Coronary artery (tissue), 2 donors: ENCODE measurements at regions not wholly inside any gene's neighbourhood (a gene's known extent, or its start where the extent isn't known, plus 50 kb on each side); places are given as distances from the start of the nearest gene placed in this dataset.
"Not testable (repeated sequence)": the region's sequence is repeated elsewhere in the genome, so short reads cannot be mapped to it uniquely, and the experiment has no call there.

Experiments
- DNase-seq: peaks from one replicate; pipeline ENCODE4 v3.0.0-alpha.2; 2017; ENCODE audit warnings: low spot score
- H3K27ac ChIP-seq, 2 donors: fragments of 200-600 bp; sonication (generic); one replicate each; pipeline ENCODE4 v1.5.1; 2016 to 2019
- H3K4me3 ChIP-seq: fragments of 200-600 bp; sonication (generic); 2 replicates; pipeline ENCODE4 v1.5.1; 2016; ENCODE audit warnings: mild to moderate bottlenecking, moderate library complexity
- CTCF ChIP-seq: fragments of 200-600 bp; sonication (generic); IDR thresholded peaks from one replicate; pipeline ENCODE4 v1.5.1; 2019; ENCODE audit warnings: antibody characterized with exemption

GRCh38 chr4:29075366-29075765 lies 1644.8 kb upstream of the PCDH7 start:
- no peak for TF ChIP-seq CTCF
- Histone ChIP-seq H3K4me3 (no peak overlapping the region), H3K27ac (no peak overlapping the region)
- no peak for DNase-seq

- DNase-seq = no peak
- H3K27ac ChIP-seq = no peak overlapping the region
- TF ChIP-seq CTCF = no peak
- no peak overlapping the region for H3K4me3 ChIP-seq
These were observed 1640.9 kb upstream of the PCDH7 start for GRCh38 chr4:29079260-29079659.

- Histone ChIP-seq H3K27ac (no peak overlapping the region), H3K4me3 (no peak overlapping the region)
- no peak for TF ChIP-seq CTCF
- DNase-seq = no peak
These were observed 1638.8 kb upstream of the PCDH7 start for GRCh38 chr4:29081234-29081955.

GRCh38 chr4:29082684-29083083 lies 1637.5 kb upstream of the PCDH7 start:
- Histone ChIP-seq H3K4me3 (no peak overlapping the region), H3K27ac (no peak overlapping the region)
- DNase-seq = no peak
- TF ChIP-seq CTCF = no peak

- no peak for TF ChIP-seq CTCF
- DNase-seq = no peak
- Histone ChIP-seq H3K27ac (no peak overlapping the region), H3K4me3 (no peak overlapping the region)
These were observed 1634.4 kb upstream of the PCDH7 start for GRCh38 chr4:29085748-29086147.

- no peak for TF ChIP-seq CTCF
- no peak for DNase-seq
- no peak overlapping the region for H3K27ac ChIP-seq
- H3K4me3 ChIP-seq = no peak overlapping the region
These were observed 1615.5 kb upstream of the PCDH7 start for GRCh38 chr4:29104694-29105093.

GRCh38 chr4:29113960-29114359 lies 1606.2 kb upstream of the PCDH7 start:
- TF ChIP-seq CTCF = no peak
- H3K27ac ChIP-seq = no peak overlapping the region
- no peak overlapping the region for H3K4me3 ChIP-seq
- no peak for DNase-seq

- DNase-seq, H3K27ac ChIP-seq, H3K4me3 ChIP-seq: not testable (repeated sequence)
These were observed 1602.9 kb upstream of the PCDH7 start for GRCh38 chr4:29117231-29117722.
